Uterus (tissue), 3 donors: ENCODE measurements at regions not wholly inside any gene's neighbourhood (a gene's known extent, or its start where the extent isn't known, plus 50 kb on each side); places are given as distances from the start of the nearest gene placed in this dataset.

ENCODE experiments used
- DNase-seq, 2 donors: peaks; one replicate each; pipeline ENCODE4 v3.0.0-alpha.2; 2019 to 2020
- H3K27ac ChIP-seq, 2 donors: fragments of 200-600 bp; sonication (generic); 1 replicate in 1 of 2; 2 replicates in 1 of 2; pipeline ENCODE4 v1.5.1; 2016 to 2018
- H3K27me3 ChIP-seq, 2 donors: fragments of 200-600 bp; sonication (generic); one replicate each; pipeline ENCODE4 v1.5.1; 2018 to 2019; ENCODE audit warnings: control low read depth in 1 of 2
- H3K36me3 ChIP-seq, 2 donors: fragments of 200-600 bp; sonication (generic); one replicate each; pipeline ENCODE4 v1.5.1; 2019; ENCODE audit warnings: control low read depth in 1 of 2
- H3K4me1 ChIP-seq, 2 donors: fragments of 200-600 bp; sonication (generic); one replicate each; pipeline ENCODE4 v1.5.1; 2018 to 2019; ENCODE audit warnings: control low read depth in 1 of 2
- H3K4me3 ChIP-seq, 2 donors: fragments of 200-600 bp; sonication (generic); 1 replicate in 1 of 2; 2 replicates in 1 of 2; pipeline ENCODE4 v1.5.1; 2018 to 2019; ENCODE audit warnings: mild to moderate bottlenecking in 1 of 2
- H3K9me3 ChIP-seq, 2 donors: fragments of 200-600 bp; sonication (generic); one replicate each; pipeline ENCODE4 v1.5.1; 2019; ENCODE audit warnings: control low read depth in 1 of 2
- CTCF ChIP-seq, 4 experiments: fragments of 200-600 bp in 2 of 4; fragments of 450-650 bp in 2 of 4; sonication (generic) in 2 of 4; IDR thresholded peaks; one replicate each; pipeline ENCODE4 v1.5.1; 2016 to 2019; ENCODE audit warnings: antibody characterized with exemption in 4 of 4, mild to moderate bottlenecking in 2 of 4, moderate library complexity in 1 of 4
- POLR2A ChIP-seq, 2 donors: fragments of 450-650 bp; IDR thresholded peaks; one replicate each; pipeline ENCODE4 v1.6.1; 2016; ENCODE audit warnings: antibody characterized with exemption in 2 of 2, mild to moderate bottlenecking in 1 of 2, moderate library complexity in 1 of 2
- intact Hi-C: fragments of 100-400 bp; cut with DNase I; formaldehyde crosslinking; loops from one replicate; pipeline ENCODE4 v1.15.1; 2023; ENCODE audit warnings: low total_unique reads
- donor health status: DM: yes; HTN: yes; CAD: no.

GRCh38 chr5:85049020-85049419 is 664.3 kb upstream of the EDIL3 start:
- Histone ChIP-seq H3K36me3 (no peaks in the 10 kb centered on the region), H3K27me3 (no peaks in the 10 kb centered on the region), H3K4me3 (no peak overlapping the region), H3K27ac (no peak overlapping the region), H3K9me3 (no peaks in the 10 kb centered on the region), H3K4me1 (no peaks in the 10 kb centered on the region)
- DNase-seq = no peak
- no peak for TF ChIP-seq POLR2A (IDR thresholded peaks at IDR 0.05)
- TF ChIP-seq CTCF (IDR thresholded peaks at IDR 0.05) = no peak
- intact Hi-C loops = no loop called here

- TF ChIP-seq POLR2A (IDR thresholded peaks at IDR 0.05) = no peak
- no peak for TF ChIP-seq CTCF (IDR thresholded peaks at IDR 0.05)
These were observed 668.1 kb upstream of the EDIL3 start for GRCh38 chr5:85052826-85053225.

DNA sequence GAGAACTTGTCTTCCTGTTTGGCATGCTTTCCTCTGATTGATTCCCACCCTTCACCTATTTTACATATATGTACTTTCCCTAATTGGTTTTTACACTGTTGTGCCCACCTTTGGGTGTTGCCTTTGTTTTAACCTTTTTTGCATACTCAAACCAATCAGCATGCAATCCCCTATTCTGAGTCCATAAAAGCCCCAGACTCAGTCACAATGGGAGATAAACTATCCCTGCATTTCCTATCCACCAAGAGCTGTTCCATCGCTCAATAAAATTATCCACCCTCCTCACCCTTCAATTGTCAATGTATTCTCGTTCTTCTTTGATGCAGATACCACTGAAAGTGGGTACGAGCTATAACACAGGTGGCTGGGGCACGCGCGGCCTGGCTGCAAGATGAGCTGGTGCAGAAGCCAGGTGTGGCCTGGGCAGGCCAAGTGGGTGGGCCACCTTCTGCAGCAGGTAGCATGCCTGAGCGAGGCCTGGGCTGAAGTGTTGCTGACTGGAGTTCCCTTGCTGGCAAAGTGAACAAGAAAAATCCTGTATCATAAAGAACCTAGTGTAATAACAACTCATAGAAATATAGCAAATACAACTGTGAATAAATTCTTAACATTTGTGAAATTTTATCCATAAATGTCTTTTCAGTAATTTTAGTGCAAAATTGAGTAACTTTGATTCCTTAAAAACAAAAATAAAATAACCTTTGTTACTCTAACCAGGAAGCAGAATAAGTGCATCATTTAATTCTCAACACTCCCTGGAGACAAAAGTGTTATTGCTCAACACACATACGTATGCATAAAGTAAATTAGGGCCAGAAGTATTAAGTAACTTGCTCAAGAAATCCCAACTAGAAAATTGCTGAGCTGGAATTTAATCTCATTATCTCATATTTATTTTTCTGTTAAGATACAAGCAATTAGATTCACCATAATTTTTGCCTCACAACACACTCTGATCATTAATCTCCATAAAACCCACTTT is 685.3 kb upstream of the EDIL3 start:
- no peaks in the 10 kb centered on the region for H3K4me1 ChIP-seq
- no peak overlapping the region for H3K27ac ChIP-seq
- no peak for DNase-seq
- no peak for TF ChIP-seq CTCF (IDR thresholded peaks at IDR 0.05)
- TF ChIP-seq POLR2A (IDR thresholded peaks at IDR 0.05) = no peak
- no peaks in the 10 kb centered on the region for H3K27me3 ChIP-seq
- no peaks in the 10 kb centered on the region for H3K9me3 ChIP-seq
- intact Hi-C loops = no loop called here
- H3K36me3 ChIP-seq = no peaks in the 10 kb centered on the region
- no peak overlapping the region for H3K4me3 ChIP-seq

More at GRCh38 chr5:85052826-85053225, 668.1 kb upstream of the EDIL3 start:
- Histone ChIP-seq H3K4me1 (no peaks in the 10 kb centered on the region), H3K9me3 (no peaks in the 10 kb centered on the region), H3K27ac (no peak overlapping the region), H3K36me3 (no peaks in the 10 kb centered on the region), H3K4me3 (no peak overlapping the region), H3K27me3 (no peaks in the 10 kb centered on the region)
- no peak for DNase-seq
- intact Hi-C loops = no loop called here

DNA sequence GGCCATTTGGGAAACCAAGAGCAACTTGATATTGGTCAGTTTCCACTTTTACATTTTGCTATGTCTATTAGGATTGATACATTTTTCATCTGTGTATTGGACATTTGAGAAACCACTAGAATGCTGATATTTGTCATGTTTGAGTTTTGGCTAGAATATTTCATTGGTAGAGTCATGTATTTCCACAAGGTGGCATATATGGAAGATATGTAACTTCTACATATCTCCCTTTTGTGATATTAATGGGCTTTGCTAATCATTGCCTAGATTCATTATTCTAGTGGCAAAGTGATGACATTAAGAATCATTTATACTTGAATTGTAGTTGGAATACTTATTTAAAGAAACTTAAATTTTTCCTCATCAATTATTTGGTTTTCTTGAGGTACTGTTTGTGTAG is 692.9 kb upstream of the EDIL3 start:
- Histone ChIP-seq H3K27me3 (no peaks in the 10 kb centered on the region), H3K9me3 (no peaks in the 10 kb centered on the region), H3K4me1 (no peaks in the 10 kb centered on the region), H3K36me3 (no peaks in the 10 kb centered on the region), H3K4me3 (no peak overlapping the region), H3K27ac (no peak overlapping the region)
- DNase-seq = no peak
- intact Hi-C loops = no loop called here
- TF ChIP-seq CTCF (IDR thresholded peaks at IDR 0.05) (no peak), POLR2A (IDR thresholded peaks at IDR 0.05) (no peak)

GRCh38 chr5:85096421-85096820 is 711.7 kb upstream of the EDIL3 start:
- H3K4me3 ChIP-seq = no peak overlapping the region
- TF ChIP-seq CTCF (IDR thresholded peaks at IDR 0.05) (no peak), POLR2A (IDR thresholded peaks at IDR 0.05) (no peak)
- no peaks in the 10 kb centered on the region for H3K4me1 ChIP-seq
- no peak for DNase-seq
- intact Hi-C loops = no loop called here
- H3K36me3 ChIP-seq = no peaks in the 10 kb centered on the region
- no peak overlapping the region for H3K27ac ChIP-seq
- H3K27me3 ChIP-seq = no peaks in the 10 kb centered on the region
- no peaks in the 10 kb centered on the region for H3K9me3 ChIP-seq
